Upper lobe of right lung (tissue), 1 donor: ENCODE measurements at regions not wholly inside any gene's neighbourhood (a gene's known extent, or its start where the extent isn't known, plus 50 kb on each side); places are given as distances from the start of the nearest gene placed in this dataset.
"Not testable (repeated sequence)": the region's sequence is repeated elsewhere in the genome, so short reads cannot be mapped to it uniquely, and the experiment has no call there.

ENCODE experiments used
- ATAC-seq: fragments of 200-7000 bp; cut with Tn5 transposase; one replicate; pipeline ENCODE4 v1.9.1; 2020; ENCODE audit warnings: mild to moderate bottlenecking, moderate library complexity
- DNase-seq: peaks from one replicate; pipeline ENCODE4 v3.0.0-alpha.2; 2020
- H3K27ac ChIP-seq: fragments of 200-600 bp; one replicate; pipeline ENCODE4 v1.8.0; 2022
- H3K27me3 ChIP-seq: fragments of 200-600 bp; one replicate; pipeline ENCODE4 v1.8.0; 2022; ENCODE audit warnings: mild to moderate bottlenecking
- H3K36me3 ChIP-seq: fragments of 200-600 bp; one replicate; pipeline ENCODE4 v1.8.0; 2022
- H3K4me1 ChIP-seq: fragments of 200-600 bp; one replicate; pipeline ENCODE4 v1.8.0; 2022
- H3K4me3 ChIP-seq: fragments of 200-600 bp; one replicate; pipeline ENCODE4 v1.8.0; 2022; ENCODE audit warnings: mild to moderate bottlenecking
- H3K9me3 ChIP-seq: fragments of 200-600 bp; one replicate; pipeline ENCODE4 v1.8.0; 2022
- CTCF ChIP-seq: fragments of 200-600 bp; IDR thresholded peaks from one replicate; pipeline ENCODE4 v1.8.0; 2022; ENCODE audit warnings: antibody characterized with exemption
- intact Hi-C: fragments of 100-400 bp; cut with DNase I; formaldehyde crosslinking; loops from one replicate; pipeline ENCODE4 v1.11.0; 2022
- donor health status: DM: no; HTN: yes; CAD: no; lungs with severe emphysema.

GRCh38 chr17:12195418-12195817, 174.7 kb downstream of the MAP2K4 start:
- Histone ChIP-seq H3K36me3 (no peaks in the 10 kb centered on the region), H3K4me3 (no peak overlapping the region), H3K4me1 (no peaks in the 10 kb centered on the region), H3K27me3 (no peaks in the 10 kb centered on the region), H3K27ac (no peak overlapping the region), H3K9me3 (no peaks in the 10 kb centered on the region)
- TF ChIP-seq CTCF, result no peak
- ATAC-seq (no peak), DNase-seq (no peak)
- intact Hi-C loops, result no loop called here

- no peak for ATAC-seq
- intact Hi-C loops, result no loop called here
- DNase-seq, result no peak
- no peaks in the 10 kb centered on the region for H3K9me3 ChIP-seq
- no peaks in the 10 kb centered on the region for H3K4me1 ChIP-seq
- no peaks in the 10 kb centered on the region for H3K36me3 ChIP-seq
- H3K27me3 ChIP-seq, result no peaks in the 10 kb centered on the region
- no peak overlapping the region for H3K27ac ChIP-seq
- no peak overlapping the region for H3K4me3 ChIP-seq
- TF ChIP-seq CTCF, result no peak
Observed at GRCh38 chr17:12201294-12201880, 180.7 kb downstream of the MAP2K4 start.

- Histone ChIP-seq H3K27ac (no peak overlapping the region), H3K4me1 (no peaks in the 10 kb centered on the region), H3K36me3 (no peaks in the 10 kb centered on the region), H3K4me3 (no peak overlapping the region), H3K27me3 (no peaks in the 10 kb centered on the region), H3K9me3 (no peaks in the 10 kb centered on the region)
- no peak for ATAC-seq
- intact Hi-C loops, result no loop called here
- TF ChIP-seq CTCF, result no peak
- DNase-seq, result no peak
Observed at GRCh38 chr17:12209632-12210191, 189.0 kb downstream of the MAP2K4 start.

- H3K27ac ChIP-seq, intact Hi-C loops, DNase-seq, H3K36me3 ChIP-seq, H3K27me3 ChIP-seq, ATAC-seq, H3K9me3 ChIP-seq, H3K4me3 ChIP-seq, H3K4me1 ChIP-seq: not testable (repeated sequence)
Observed at GRCh38 chr17:12220714-12221439, 200.2 kb downstream of the MAP2K4 start.

GRCh38 chr17:12222392-12222791, 201.7 kb downstream of the MAP2K4 start:
- Histone ChIP-seq H3K36me3 (no peaks in the 10 kb centered on the region), H3K9me3 (no peaks in the 10 kb centered on the region), H3K4me1 (no peaks in the 10 kb centered on the region), H3K27me3 (no peaks in the 10 kb centered on the region), H3K4me3 (no peak overlapping the region), H3K27ac (no peak overlapping the region)
- DNase-seq (no peak), ATAC-seq (no peak)
- TF ChIP-seq CTCF, result no peak
- intact Hi-C loops, result no loop called here

- no peak overlapping the region for H3K27ac ChIP-seq
- no peak for DNase-seq
- no peak for ATAC-seq
Observed at GRCh38 chr17:12227547-12227946, 206.9 kb downstream of the MAP2K4 start.

More at GRCh38 chr17:12227547-12227946, 206.9 kb downstream of the MAP2K4 start:
- Histone ChIP-seq H3K27me3 (no peaks in the 10 kb centered on the region), H3K4me3 (no peak overlapping the region), H3K36me3 (no peaks in the 10 kb centered on the region), H3K9me3 (no peaks in the 10 kb centered on the region), H3K4me1 (no peaks in the 10 kb centered on the region)
- intact Hi-C loops, result no loop called here
- TF ChIP-seq CTCF, result no peak
